OCI-LY7 (cell line): ENCODE measurements at regions not wholly inside any gene's neighbourhood (a gene's known extent, or its start where the extent isn't known, plus 50 kb on each side); places are given as distances from the start of the nearest gene placed in this dataset.

ENCODE experiments used
- BruUV-seq: library from RNA; stranded (reverse); fragments of 400-500 nt; replicated peaks from 2 replicates; lab custom pipeline; 2021; lab: Mats Ljungman, UMichigan
- CTCF ChIA-PET: fragments of 300-600 bp; sonication (Branson Sonifier 250); formaldehyde crosslinking; loops from one replicate; lab custom pipeline; 2022; ENCODE audit warnings: antibody characterized with exemption; ENCODE audit not compliant: unreplicated experiment; lab: Charles Lee
- POLR2A ChIA-PET: fragments of 300-600 bp; sonication (Branson Sonifier 250); formaldehyde crosslinking; loops from one replicate; lab custom pipeline; 2022; ENCODE audit warnings: antibody characterized with exemption; lab: Charles Lee
- DNase-seq: peaks from one replicate; pipeline ENCODE4 v3.0.0-alpha.2; 2015; ENCODE audit warnings: low spot score
- H2AFZ ChIP-seq: fragments of 200-600 bp; sonication (generic), shearing (Covaris generic); 2 replicates; pipeline ENCODE4 v1.6.1; 2014; ENCODE audit warnings: mild to moderate bottlenecking, antibody characterized with exemption, low read length, moderate library complexity
- H3K27ac ChIP-seq: fragments of 200-600 bp; sonication (generic); 2 replicates; pipeline ENCODE4 v1.5.1; 2014; ENCODE audit warnings: mixed run types, low read depth, mild to moderate bottlenecking, moderate library complexity, low read length, inconsistent platforms; ENCODE audit not compliant: poor library complexity, severe bottlenecking
- H3K36me3 ChIP-seq: fragments of 200-600 bp; sonication (generic); 2 replicates; pipeline ENCODE4 v1.6.1; 2014; ENCODE audit warnings: mild to moderate bottlenecking, antibody characterized with exemption, low read length, moderate library complexity, mixed read lengths; ENCODE audit not compliant: insufficient read depth
- H3K4me1 ChIP-seq: fragments of 200-600 bp; sonication (generic); 2 replicates; pipeline ENCODE4 v1.5.1; 2014; ENCODE audit warnings: mild to moderate bottlenecking, low read length; ENCODE audit not compliant: insufficient read depth, poor library complexity, severe bottlenecking
- H3K4me2 ChIP-seq: fragments of 200-600 bp; sonication (generic); 2 replicates; pipeline ENCODE4 v1.6.1; 2014; ENCODE audit warnings: mild to moderate bottlenecking, low read length
- H3K4me3 ChIP-seq: fragments of 200-600 bp; sonication (generic); 2 replicates; pipeline ENCODE4 v1.5.1; 2014; ENCODE audit warnings: mild to moderate bottlenecking, low read depth, low read length; ENCODE audit not compliant: poor library complexity, severe bottlenecking
- H3K79me2 ChIP-seq: fragments of 200-600 bp; sonication (generic); 2 replicates; pipeline ENCODE4 v1.6.1; 2016; ENCODE audit warnings: low read depth, mild to moderate bottlenecking, low read length, moderate library complexity, mixed read lengths; ENCODE audit not compliant: insufficient read depth
- H3K9me2 ChIP-seq: fragments of 200-600 bp; sonication (generic); 2 replicates; pipeline ENCODE4 v1.6.1; 2016; ENCODE audit warnings: mild to moderate bottlenecking, low read length, mixed read lengths; ENCODE audit not compliant: insufficient read depth
- H3K9me3 ChIP-seq: fragments of 200-600 bp; sonication (generic); 2 replicates; pipeline ENCODE4 v1.6.1; 2014; ENCODE audit warnings: mild to moderate bottlenecking, mixed run types, low read length, mixed read lengths
- H4K20me1 ChIP-seq: fragments of 200-600 bp; sonication (generic); 2 replicates; pipeline ENCODE4 v1.6.1; 2014; ENCODE audit warnings: mild to moderate bottlenecking, antibody characterized with exemption, low read length, moderate library complexity, mixed read lengths; ENCODE audit not compliant: insufficient read depth
- EZH2phosphoT487 ChIP-seq: fragments of 200-600 bp; sonication (generic); IDR thresholded peaks from 2 replicates; pipeline ENCODE4 v1.6.1; 2018; ENCODE audit warnings: low read depth, borderline replicate concordance, mild to moderate bottlenecking, mixed run types, antibody characterized with exemption, low read length, moderate library complexity, mixed read lengths
- intact Hi-C: fragments of 100-400 bp; cut with micrococcal nuclease; formaldehyde crosslinking; loops from one replicate; pipeline ENCODE4 v1.10.0; 2022; ENCODE audit not compliant: unreplicated experiment
- TF ChIP-seq, protein P1 (sequence below): fragments of 200-600 bp; sonication (generic); conservative IDR thresholded peaks from 2 replicates; pipeline ENCODE4 v1.5.1; 2014; ENCODE audit warnings: mild to moderate bottlenecking, antibody characterized with exemption, low read length, moderate library complexity, mixed read lengths

DNA sequence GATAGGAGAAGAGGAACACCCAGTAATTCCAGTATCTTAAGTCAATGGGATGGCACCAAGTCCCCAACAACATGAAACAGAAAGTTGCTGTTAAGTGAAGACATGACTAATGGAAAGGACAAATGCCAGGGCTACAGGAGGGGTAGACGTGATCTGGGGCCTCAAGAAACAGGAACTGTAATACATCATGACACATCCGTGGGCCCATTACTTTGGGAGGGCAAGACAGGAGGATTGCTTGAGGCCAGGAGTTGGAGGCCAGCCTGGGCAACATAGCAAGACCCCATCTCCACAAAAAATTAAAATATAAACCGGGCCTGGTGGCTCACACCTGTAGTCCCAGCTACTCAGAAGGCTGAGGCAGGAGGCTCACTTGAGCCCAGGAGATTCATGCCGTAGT lies 408.6 kb upstream of the PRKCQ start:
- Histone ChIP-seq H3K27ac (no peak overlapping the region), H2AFZ (no peak overlapping the region), H4K20me1 (no peaks in the 10 kb centered on the region), H3K4me1 (peaks cover 10% of the 10 kb centered on the region), H3K9me3 (no peaks in the 10 kb centered on the region), H3K4me2 (no peak overlapping the region), H3K4me3 (no peak overlapping the region), H3K79me2 (no peaks in the 10 kb centered on the region), H3K9me2 (no peaks in the 10 kb centered on the region), H3K36me3 (no peaks in the 10 kb centered on the region)
- DNase-seq: no peak
- TF ChIP-seq, protein P1, sequence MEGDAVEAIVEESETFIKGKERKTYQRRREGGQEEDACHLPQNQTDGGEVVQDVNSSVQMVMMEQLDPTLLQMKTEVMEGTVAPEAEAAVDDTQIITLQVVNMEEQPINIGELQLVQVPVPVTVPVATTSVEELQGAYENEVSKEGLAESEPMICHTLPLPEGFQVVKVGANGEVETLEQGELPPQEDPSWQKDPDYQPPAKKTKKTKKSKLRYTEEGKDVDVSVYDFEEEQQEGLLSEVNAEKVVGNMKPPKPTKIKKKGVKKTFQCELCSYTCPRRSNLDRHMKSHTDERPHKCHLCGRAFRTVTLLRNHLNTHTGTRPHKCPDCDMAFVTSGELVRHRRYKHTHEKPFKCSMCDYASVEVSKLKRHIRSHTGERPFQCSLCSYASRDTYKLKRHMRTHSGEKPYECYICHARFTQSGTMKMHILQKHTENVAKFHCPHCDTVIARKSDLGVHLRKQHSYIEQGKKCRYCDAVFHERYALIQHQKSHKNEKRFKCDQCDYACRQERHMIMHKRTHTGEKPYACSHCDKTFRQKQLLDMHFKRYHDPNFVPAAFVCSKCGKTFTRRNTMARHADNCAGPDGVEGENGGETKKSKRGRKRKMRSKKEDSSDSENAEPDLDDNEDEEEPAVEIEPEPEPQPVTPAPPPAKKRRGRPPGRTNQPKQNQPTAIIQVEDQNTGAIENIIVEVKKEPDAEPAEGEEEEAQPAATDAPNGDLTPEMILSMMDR: no peak
- no peak for TF ChIP-seq EZH2phosphoT487
- intact Hi-C loops: no loop called here
- ChIA-PET CTCF (no interaction called here), POLR2A (interaction anchor here (0.6 kb wide), 1 partner anchor 874 kb away, joined by 3 read pairs; no protein-coding TSS in a partner anchor)
- no TSS peak for BruUV-seq

GRCh38 chr10:6987536-6987945 lies 407.5 kb upstream of the PRKCQ start:
- DNase-seq: no peak
- H3K4me2 ChIP-seq: no peak overlapping the region
- H3K4me1 ChIP-seq: peaks cover 10% of the 10 kb centered on the region
- H3K36me3 ChIP-seq: no peaks in the 10 kb centered on the region
- TF ChIP-seq, protein P1: no peak
- TF ChIP-seq EZH2phosphoT487: no peak
- no peak overlapping the region for H3K4me3 ChIP-seq
- CTCF ChIA-PET: no interaction called here
- intact Hi-C loops: no loop called here
- no peak overlapping the region for H2AFZ ChIP-seq
- no peaks in the 10 kb centered on the region for H4K20me1 ChIP-seq
- no TSS peak for BruUV-seq
- no peaks in the 10 kb centered on the region for H3K79me2 ChIP-seq
- no peak overlapping the region for H3K27ac ChIP-seq
- no peaks in the 10 kb centered on the region for H3K9me3 ChIP-seq
- POLR2A ChIA-PET: interaction anchor here (1.0 kb wide), 1 partner anchor 18 kb away, joined by 3 read pairs; no protein-coding TSS in a partner anchor
- H3K9me2 ChIP-seq: no peaks in the 10 kb centered on the region

GRCh38 chr10:6986927-6987326 lies 406.9 kb upstream of the PRKCQ start:
- Histone ChIP-seq H3K9me3 (no peaks in the 10 kb centered on the region), H3K79me2 (no peaks in the 10 kb centered on the region), H3K4me1 (peaks cover 10% of the 10 kb centered on the region), H3K4me2 (no peak overlapping the region), H3K4me3 (no peak overlapping the region), H2AFZ (no peak overlapping the region), H3K27ac (no peak overlapping the region), H3K9me2 (no peaks in the 10 kb centered on the region), H3K36me3 (no peaks in the 10 kb centered on the region), H4K20me1 (no peaks in the 10 kb centered on the region)
- no peak for DNase-seq
- TF ChIP-seq EZH2phosphoT487: no peak
- TF ChIP-seq, protein P1: no peak
- intact Hi-C loops: no loop called here
- CTCF ChIA-PET: no interaction called here
- no TSS peak for BruUV-seq
- POLR2A ChIA-PET: interaction anchor here (0.7 to 1.0 kb wide), 2 partner anchors 17 to 107 kb away, joined by 3 to 5 read pairs; no protein-coding TSS in a partner anchor
